ENCODE measurements at regions not wholly inside any gene's neighbourhood (a gene's known extent, or its start where the extent isn't known, plus 50 kb on each side); places are given as distances from the start of the nearest gene placed in this dataset.

DNA sequence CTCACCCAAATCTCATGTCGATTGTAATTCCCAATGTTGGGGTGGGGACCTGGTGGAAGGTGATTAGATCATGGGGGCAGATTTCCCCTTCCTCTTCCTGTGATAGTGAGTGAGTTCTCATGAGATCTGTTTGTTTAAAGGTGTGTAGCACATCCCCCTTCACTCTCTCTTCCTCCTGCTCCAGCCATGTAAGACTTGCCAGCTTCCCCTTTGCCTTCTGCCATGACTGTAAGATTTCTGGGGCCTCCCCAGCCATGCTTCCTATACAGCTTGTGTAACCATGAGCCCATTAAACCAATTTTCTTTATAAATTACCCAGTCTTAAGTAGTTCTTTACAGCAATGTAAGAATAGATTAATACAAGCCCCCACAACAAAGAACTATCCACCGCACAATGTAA is 109.9 kb upstream of the JAZF1 start:
- H3K27ac ChIP-seq (ENCODE audit: low read depth, low read length) = no peak overlapping the region
- H3K9me3 ChIP-seq (ENCODE audit: control insufficient read depth, insufficient read depth, low read length) = no peaks in the 10 kb centered on the region
- TF ChIP-seq, protein P1, sequence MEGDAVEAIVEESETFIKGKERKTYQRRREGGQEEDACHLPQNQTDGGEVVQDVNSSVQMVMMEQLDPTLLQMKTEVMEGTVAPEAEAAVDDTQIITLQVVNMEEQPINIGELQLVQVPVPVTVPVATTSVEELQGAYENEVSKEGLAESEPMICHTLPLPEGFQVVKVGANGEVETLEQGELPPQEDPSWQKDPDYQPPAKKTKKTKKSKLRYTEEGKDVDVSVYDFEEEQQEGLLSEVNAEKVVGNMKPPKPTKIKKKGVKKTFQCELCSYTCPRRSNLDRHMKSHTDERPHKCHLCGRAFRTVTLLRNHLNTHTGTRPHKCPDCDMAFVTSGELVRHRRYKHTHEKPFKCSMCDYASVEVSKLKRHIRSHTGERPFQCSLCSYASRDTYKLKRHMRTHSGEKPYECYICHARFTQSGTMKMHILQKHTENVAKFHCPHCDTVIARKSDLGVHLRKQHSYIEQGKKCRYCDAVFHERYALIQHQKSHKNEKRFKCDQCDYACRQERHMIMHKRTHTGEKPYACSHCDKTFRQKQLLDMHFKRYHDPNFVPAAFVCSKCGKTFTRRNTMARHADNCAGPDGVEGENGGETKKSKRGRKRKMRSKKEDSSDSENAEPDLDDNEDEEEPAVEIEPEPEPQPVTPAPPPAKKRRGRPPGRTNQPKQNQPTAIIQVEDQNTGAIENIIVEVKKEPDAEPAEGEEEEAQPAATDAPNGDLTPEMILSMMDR (IDR thresholded peaks at IDR 0.05; ENCODE audit: low read depth, low read length) = no peak
- no peak overlapping the region for H3K4me3 ChIP-seq (ENCODE audit: low read depth, low read length)
- ChIA-PET POLR2A (no interaction called here), CTCF (interaction anchor here (1.4 kb wide), 1 partner anchor 10 kb away, joined by 3 read pairs; no protein-coding TSS in a partner anchor)
- peaks cover 5% of the 10 kb centered on the region for H3K27me3 ChIP-seq (ENCODE audit: control insufficient read depth, insufficient read depth, low read length)
- DNase-seq (ENCODE audit: low read depth, low spot score) = no peak

- no peak for DNase-seq (ENCODE audit: low read depth, low spot score)
- no peak overlapping the region for H3K27ac ChIP-seq (ENCODE audit: low read depth, low read length)
- H3K27me3 ChIP-seq (ENCODE audit: control insufficient read depth, insufficient read depth, low read length) = peaks cover 5% of the 10 kb centered on the region
- H3K9me3 ChIP-seq (ENCODE audit: control insufficient read depth, insufficient read depth, low read length) = no peaks in the 10 kb centered on the region
- TF ChIP-seq, protein P1 (IDR thresholded peaks at IDR 0.05; ENCODE audit: low read depth, low read length) = no peak
- ChIA-PET POLR2A (no interaction called here), CTCF (interaction anchor here (0.6 to 1.1 kb wide), 3 partner anchors 29 to 98 kb away, joined by 3 to 8 read pairs (median 3); no protein-coding TSS in a partner anchor)
- H3K4me3 ChIP-seq (ENCODE audit: low read depth, low read length) = no peak overlapping the region
Observed at GRCh38 chr7:28291559-28291958, 111.0 kb upstream of the JAZF1 start.

GRCh38 chr7:28292834-28293526 is 112.4 kb upstream of the JAZF1 start:
- no peak overlapping the region for H3K27ac ChIP-seq (ENCODE audit: low read depth, low read length)
- H3K27me3 ChIP-seq (ENCODE audit: control insufficient read depth, insufficient read depth, low read length) = peaks cover under 1% of the 10 kb centered on the region
- H3K9me3 ChIP-seq (ENCODE audit: control insufficient read depth, insufficient read depth, low read length) = no peaks in the 10 kb centered on the region
- CTCF ChIA-PET = no interaction called here
- TF ChIP-seq, protein P1 (IDR thresholded peaks at IDR 0.05; ENCODE audit: low read depth, low read length) = no peak
- no peak for DNase-seq (ENCODE audit: low read depth, low spot score)
- POLR2A ChIA-PET = no interaction called here
- no peak overlapping the region for H3K4me3 ChIP-seq (ENCODE audit: low read depth, low read length)

DNA sequence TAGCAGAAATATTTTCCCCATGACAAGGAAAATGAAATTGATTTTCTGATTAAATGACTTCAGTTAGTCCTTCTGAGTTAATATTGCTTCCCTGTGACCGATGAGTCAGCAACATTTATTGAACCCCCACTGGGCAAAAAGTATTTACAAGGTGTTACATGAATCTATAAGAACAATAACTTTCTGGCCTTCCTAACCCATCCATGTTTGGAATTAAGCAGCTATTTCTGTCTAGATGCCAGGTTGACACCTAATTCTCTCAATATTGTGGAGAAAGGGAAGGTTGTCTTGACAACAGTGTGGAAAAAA is 112.9 kb upstream of the JAZF1 start:
- DNase-seq (ENCODE audit: low read depth, low spot score) = no peak
- no peaks in the 10 kb centered on the region for H3K9me3 ChIP-seq (ENCODE audit: control insufficient read depth, insufficient read depth, low read length)
- POLR2A ChIA-PET = no interaction called here
- H3K4me3 ChIP-seq (ENCODE audit: low read depth, low read length) = no peak overlapping the region
- TF ChIP-seq, protein P1 (IDR thresholded peaks at IDR 0.05; ENCODE audit: low read depth, low read length) = no peak
- CTCF ChIA-PET = no interaction called here
- no peaks in the 10 kb centered on the region for H3K27me3 ChIP-seq (ENCODE audit: control insufficient read depth, insufficient read depth, low read length)
- no peak overlapping the region for H3K27ac ChIP-seq (ENCODE audit: low read depth, low read length)

- no peaks in the 10 kb centered on the region for H3K27me3 ChIP-seq (ENCODE audit: control insufficient read depth, insufficient read depth, low read length)
- no peaks in the 10 kb centered on the region for H3K9me3 ChIP-seq (ENCODE audit: control insufficient read depth, insufficient read depth, low read length)
- ChIA-PET CTCF (interaction anchor here (0.6 to 2.6 kb wide), 33 partner anchors 9 to 557 kb away, joined by 3 to 21 read pairs (median 4); no protein-coding TSS in a partner anchor), POLR2A (no interaction called here)
- no peak for DNase-seq (ENCODE audit: low read depth, low spot score)
- no peak overlapping the region for H3K27ac ChIP-seq (ENCODE audit: low read depth, low read length)
- TF ChIP-seq, protein P1 (IDR thresholded peaks at IDR 0.05; ENCODE audit: low read depth, low read length) = peak; percentile 80
- no peak overlapping the region for H3K4me3 ChIP-seq (ENCODE audit: low read depth, low read length)
Observed at GRCh38 chr7:28296571-28297483, 115.5 kb upstream of the CREB5 start.
